ENCODE measurements at regions not wholly inside any gene's neighbourhood (a gene's known extent, or its start where the extent isn't known, plus 50 kb on each side); places are given as distances from the start of the nearest gene placed in this dataset.

DNA sequence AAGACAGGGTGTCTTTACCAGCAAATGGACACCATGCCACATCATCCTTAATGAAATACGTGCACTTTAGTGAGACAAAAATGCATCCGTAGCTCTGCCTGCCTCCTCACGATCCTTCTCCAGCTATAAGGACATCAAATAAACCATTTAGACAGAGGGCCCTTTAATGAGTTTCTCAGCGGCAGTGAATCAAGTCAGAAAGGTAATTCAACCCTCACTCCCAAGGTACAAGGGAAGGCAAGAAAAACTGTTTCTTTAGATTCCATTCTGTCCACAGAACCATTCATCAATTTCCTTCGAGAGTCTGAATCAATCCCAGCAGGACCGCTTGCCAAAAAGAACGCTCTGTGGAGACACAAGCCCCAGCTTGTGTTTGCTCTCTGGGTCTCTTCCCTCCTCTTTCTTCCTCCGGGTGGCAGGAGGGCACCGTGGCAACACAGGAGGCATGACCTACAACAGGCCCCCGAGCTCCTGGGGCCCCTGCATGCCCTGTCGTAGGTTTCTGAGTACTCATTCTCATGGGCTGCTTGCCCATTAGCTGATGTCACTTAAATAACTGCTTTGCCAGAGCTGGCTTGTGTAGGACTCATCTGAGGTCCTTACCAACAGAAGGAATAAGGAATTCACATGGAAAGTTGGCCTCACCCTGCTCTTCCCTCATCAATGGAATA lies 297.8 kb upstream of the PRKCQ start:
- ATAC-seq: no peak
- Histone ChIP-seq H3K4me2 (ENCODE audit: insufficient read depth, low read length) (no peak overlapping the region), H3K9me1 (ENCODE audit: control insufficient read depth, insufficient read depth, low read length) (no peaks in the 10 kb centered on the region), H3K9me3 (replicated peaks; ENCODE audit: control insufficient read depth, insufficient read depth, low read depth, low read length) (no peaks in the 10 kb centered on the region), H3K27ac (ENCODE audit: extremely low read depth, low read depth, low read length) (no peak overlapping the region), H3K4me1 (replicated peaks in 1 of 2; ENCODE audit: control insufficient read depth in 2 of 2, insufficient read depth in 2 of 2, low read length in 2 of 2) (no peaks in the 10 kb centered on the region), H3K27me3 (ENCODE audit: control insufficient read depth in 2 of 2, insufficient read depth in 2 of 2, low read length in 2 of 2) (peaks cover 16 to 32% of the 10 kb centered on the region in 2 experiments), H3K36me3 (ENCODE audit: control insufficient read depth, insufficient read depth, low read length) (no peaks in the 10 kb centered on the region), H3K4me3 (no peak overlapping the region), H3K79me2 (ENCODE audit: control insufficient read depth, insufficient read depth, low read length) (no peaks in the 10 kb centered on the region), H2AFZ (ENCODE audit: low read depth, low read length) (no peak overlapping the region), H4K20me1 (replicated peaks; ENCODE audit: control insufficient read depth, insufficient read depth, low read length) (no peaks in the 10 kb centered on the region), H3K9ac (ENCODE audit: insufficient read depth in 1 of 2, low read depth in 2 of 2, low read length in 2 of 2) (no peak overlapping the region)
- WGBS (ENCODE audit: insufficient coverage, low coverage, missing lambda C conversion rate): 5% methylated on average over 11 of the region's 11 CpGs
- intact Hi-C loops (cut with micrococcal nuclease): no loop called here
- BruUV-seq (replicated peaks): no TSS peak
- ChIA-PET POLR2A (interaction anchor here (0.8 to 1.2 kb wide), 3 partner anchors 9 to 17 kb away, joined by 3 to 4 read pairs (median 3); no protein-coding TSS in a partner anchor), CTCF (ENCODE audit: low intra/inter-chr PET ratio) (interaction anchor here (0.6 kb wide), 1 partner anchor 553 kb away, joined by 6 read pairs; no protein-coding TSS in a partner anchor)
- peak in 1 of 4 experiments; percentile 3 for DNase-seq (ENCODE audit: extremely low read depth in 1 of 4, low spot score in 3 of 4)
- no peak for FAIRE-seq
- in situ Hi-C loops (cut with MboI): no loop called here
- no peak for TF ChIP-seq NUFIP1 (IDR thresholded peaks at IDR 0.05; ENCODE audit: partially characterized antibody)
- no peak for TF ChIP-seq ZNF197 (CRISPR knock-in tag; IDR thresholded peaks at IDR 0.05; ENCODE audit: low read depth)
- TF ChIP-seq BRCA1 (IDR thresholded peaks at IDR 0.05): no peak
- TF ChIP-seq BRCA1 (CRISPR knock-in tag; IDR thresholded peaks at IDR 0.05): no peak
- TF ChIP-seq HEY1 (CRISPR knock-in tag; IDR thresholded peaks at IDR 0.05; ENCODE audit: borderline replicate concordance): no peak
- no peak for TF ChIP-seq FOXJ2 (tag; IDR thresholded peaks at IDR 0.05)
- TF ChIP-seq CREBBP (IDR thresholded peaks at IDR 0.05; ENCODE audit: low read depth, low read length): no peak
- no peak for TF ChIP-seq THRAP3 (IDR thresholded peaks at IDR 0.05; ENCODE audit: borderline replicate concordance)
- TF ChIP-seq, protein P1, sequence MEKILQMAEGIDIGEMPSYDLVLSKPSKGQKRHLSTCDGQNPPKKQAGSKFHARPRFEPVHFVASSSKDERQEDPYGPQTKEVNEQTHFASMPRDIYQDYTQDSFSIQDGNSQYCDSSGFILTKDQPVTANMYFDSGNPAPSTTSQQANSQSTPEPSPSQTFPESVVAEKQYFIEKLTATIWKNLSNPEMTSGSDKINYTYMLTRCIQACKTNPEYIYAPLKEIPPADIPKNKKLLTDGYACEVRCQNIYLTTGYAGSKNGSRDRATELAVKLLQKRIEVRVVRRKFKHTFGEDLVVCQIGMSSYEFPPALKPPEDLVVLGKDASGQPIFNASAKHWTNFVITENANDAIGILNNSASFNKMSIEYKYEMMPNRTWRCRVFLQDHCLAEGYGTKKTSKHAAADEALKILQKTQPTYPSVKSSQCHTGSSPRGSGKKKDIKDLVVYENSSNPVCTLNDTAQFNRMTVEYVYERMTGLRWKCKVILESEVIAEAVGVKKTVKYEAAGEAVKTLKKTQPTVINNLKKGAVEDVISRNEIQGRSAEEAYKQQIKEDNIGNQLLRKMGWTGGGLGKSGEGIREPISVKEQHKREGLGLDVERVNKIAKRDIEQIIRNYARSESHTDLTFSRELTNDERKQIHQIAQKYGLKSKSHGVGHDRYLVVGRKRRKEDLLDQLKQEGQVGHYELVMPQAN (IDR thresholded peaks at IDR 0.05; ENCODE audit: borderline replicate concordance): no peak
- TF ChIP-seq ESRRB (CRISPR knock-in tag; IDR thresholded peaks at IDR 0.05; ENCODE audit: borderline replicate concordance): no peak
- TF ChIP-seq ZKSCAN8 (CRISPR knock-in tag; IDR thresholded peaks at IDR 0.05): no peak
- no peak for TF ChIP-seq PYGO2 (tag; IDR thresholded peaks at IDR 0.05)
- TF ChIP-seq COPS2 (conservative IDR thresholded peaks at IDR 0.05): no peak
- no peak for TF ChIP-seq RBFOX2 (IDR thresholded peaks at IDR 0.05; ENCODE audit: low read depth, low read length)
- TF ChIP-seq BRF1 (IDR thresholded peaks at IDR 0.05; ENCODE audit: borderline replicate concordance, extremely low read depth, insufficient read length): no peak
- TF ChIP-seq BHLHE40 (IDR thresholded peaks at IDR 0.05; ENCODE audit: low read length): no peak
- no peak for TF ChIP-seq CREM (IDR thresholded peaks at IDR 0.05; ENCODE audit: low read depth)
- TF ChIP-seq JUND (IDR thresholded peaks at IDR 0.05; ENCODE audit: borderline replicate concordance, low read depth, low read length): no peak
- no peak for TF ChIP-seq JUND (tag; IDR thresholded peaks at IDR 0.05; ENCODE audit: borderline replicate concordance, low read depth, low read length)
